ELF-1 (cell line): ENCODE measurements at regions not wholly inside any gene's neighbourhood (a gene's known extent, or its start where the extent isn't known, plus 50 kb on each side); places are given as distances from the start of the nearest gene placed in this dataset.

Experiments used
- DNase-seq: peaks from one replicate; pipeline ENCODE4 v3.0.0-alpha.2; 2016; ENCODE audit warnings: low read depth, low spot score

GRCh38 chr21:16357994-16358393 is 628.2 kb downstream of the USP25 start:
- no peak for DNase-seq

- no peak for DNase-seq
Observed at GRCh38 chr21:16358784-16359183, 629.0 kb downstream of the USP25 start.

GRCh38 chr21:16363100-16363499 is 633.3 kb downstream of the USP25 start:
- no peak for DNase-seq

GRCh38 chr21:16363518-16363917 is 633.7 kb downstream of the USP25 start:
- DNase-seq: no peak

- DNase-seq: no peak
Observed at GRCh38 chr21:16366207-16366606, 636.4 kb downstream of the USP25 start.

GRCh38 chr21:16367079-16367478 is 637.3 kb downstream of the USP25 start:
- DNase-seq: no peak

GRCh38 chr21:16370186-16370585 is 640.4 kb downstream of the USP25 start:
- DNase-seq: no peak

GRCh38 chr21:16372586-16372985 is 642.8 kb downstream of the USP25 start:
- DNase-seq: no peak

- DNase-seq: no peak
Observed at GRCh38 chr21:16376673-16377072, 646.9 kb downstream of the USP25 start.

GRCh38 chr21:16377120-16377658 is 647.4 kb downstream of the USP25 start:
- no peak for DNase-seq

GRCh38 chr21:16377857-16378256 is 648.1 kb downstream of the USP25 start:
- DNase-seq: no peak

- DNase-seq: no peak
Observed at GRCh38 chr21:16378525-16378924, 648.7 kb downstream of the USP25 start.

- DNase-seq: peak; percentile 45
Observed at GRCh38 chr21:16388291-16388690, 658.5 kb downstream of the USP25 start.

GRCh38 chr21:16388911-16389560 is 659.3 kb downstream of the USP25 start:
- DNase-seq: peak; percentile 62

GRCh38 chr21:16389643-16390042 is 659.9 kb downstream of the USP25 start:
- DNase-seq: no peak

- DNase-seq: no peak
Observed at GRCh38 chr21:16395285-16395684, 665.5 kb downstream of the USP25 start.

- no peak for DNase-seq
Observed at GRCh38 chr21:16402752-16403151, 673.0 kb downstream of the USP25 start.

- no peak for DNase-seq
Observed at GRCh38 chr21:16404776-16405175, 675.0 kb downstream of the USP25 start.

GRCh38 chr21:16406355-16406754 is 676.6 kb downstream of the USP25 start:
- no peak for DNase-seq

- no peak for DNase-seq
Observed at GRCh38 chr21:16407403-16408240, 677.8 kb downstream of the USP25 start.

- no peak for DNase-seq
Observed at GRCh38 chr21:16408280-16408679, 678.5 kb downstream of the USP25 start.

GRCh38 chr21:16409352-16409751 is 679.6 kb downstream of the USP25 start:
- DNase-seq: no peak

- no peak for DNase-seq
Observed at GRCh38 chr21:16418226-16418625, 688.4 kb downstream of the USP25 start.
